Upper lobe of left lung (tissue), 4 donors: ENCODE measurements at regions not wholly inside any gene's neighbourhood (a gene's known extent, or its start where the extent isn't known, plus 50 kb on each side); places are given as distances from the start of the nearest gene placed in this dataset.

Source experiments
- POLR2A ChIP-seq, 4 donors: fragments of 450-650 bp; IDR thresholded peaks; one replicate each; pipeline ENCODE4 v1.5.1; 2016 to 2017; ENCODE audit warnings: antibody characterized with exemption in 4 of 4, mild to moderate bottlenecking in 2 of 4
- TF ChIP-seq, protein P1 (sequence below), 6 experiments: fragments of 450-650 bp in 4 of 6; fragments of 200-600 bp in 2 of 6; sonication (generic) in 2 of 6; IDR thresholded peaks; one replicate each; pipeline ENCODE4 v1.5.1; 2016 to 2019; ENCODE audit warnings: antibody characterized with exemption in 6 of 6

DNA sequence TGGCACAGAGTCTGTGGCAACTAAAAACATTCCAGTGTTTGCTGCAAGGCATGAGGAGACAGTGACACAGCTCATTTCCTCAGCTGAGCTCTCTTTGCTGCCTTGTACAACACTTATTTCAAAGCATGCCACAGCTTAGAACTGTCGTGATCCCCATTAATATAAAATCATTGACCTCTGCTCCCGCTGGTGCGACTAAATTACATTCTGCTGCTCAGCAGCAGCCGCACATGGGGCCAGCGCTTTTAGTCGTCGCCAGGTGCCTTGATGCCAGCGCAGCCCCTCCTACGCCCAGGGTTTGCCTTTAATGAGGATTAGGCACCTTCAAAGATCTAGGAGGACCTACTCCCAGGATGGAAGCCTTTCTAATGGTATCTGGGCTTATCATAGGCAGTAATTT lies 717.9 kb upstream of the POU3F2 start:
- TF ChIP-seq, protein P1, sequence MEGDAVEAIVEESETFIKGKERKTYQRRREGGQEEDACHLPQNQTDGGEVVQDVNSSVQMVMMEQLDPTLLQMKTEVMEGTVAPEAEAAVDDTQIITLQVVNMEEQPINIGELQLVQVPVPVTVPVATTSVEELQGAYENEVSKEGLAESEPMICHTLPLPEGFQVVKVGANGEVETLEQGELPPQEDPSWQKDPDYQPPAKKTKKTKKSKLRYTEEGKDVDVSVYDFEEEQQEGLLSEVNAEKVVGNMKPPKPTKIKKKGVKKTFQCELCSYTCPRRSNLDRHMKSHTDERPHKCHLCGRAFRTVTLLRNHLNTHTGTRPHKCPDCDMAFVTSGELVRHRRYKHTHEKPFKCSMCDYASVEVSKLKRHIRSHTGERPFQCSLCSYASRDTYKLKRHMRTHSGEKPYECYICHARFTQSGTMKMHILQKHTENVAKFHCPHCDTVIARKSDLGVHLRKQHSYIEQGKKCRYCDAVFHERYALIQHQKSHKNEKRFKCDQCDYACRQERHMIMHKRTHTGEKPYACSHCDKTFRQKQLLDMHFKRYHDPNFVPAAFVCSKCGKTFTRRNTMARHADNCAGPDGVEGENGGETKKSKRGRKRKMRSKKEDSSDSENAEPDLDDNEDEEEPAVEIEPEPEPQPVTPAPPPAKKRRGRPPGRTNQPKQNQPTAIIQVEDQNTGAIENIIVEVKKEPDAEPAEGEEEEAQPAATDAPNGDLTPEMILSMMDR (IDR thresholded peaks at IDR 0.05): no peak
- TF ChIP-seq POLR2A (IDR thresholded peaks at IDR 0.05): no peak
